IMR-90 (cell line): ENCODE measurements at regions not wholly inside any gene's neighbourhood (a gene's known extent, or its start where the extent isn't known, plus 50 kb on each side); places are given as distances from the start of the nearest gene placed in this dataset.

Experiments
- ATAC-seq: fragments of 200-7000 bp; cut with Tn5 transposase; 2 replicates; pipeline ENCODE4 v1.9.1; 2020; ENCODE audit warnings: low read depth, mild to moderate bottlenecking, moderate library complexity
- BruUV-seq: library from RNA; stranded (reverse); fragments of 400-500 nt; replicated peaks from 2 replicates; lab custom pipeline; 2021; lab: Mats Ljungman, UMichigan
- CTCF ChIA-PET: fragments of 300-600 bp; formaldehyde crosslinking; extraction: SDS; loops from one replicate; lab custom pipeline; 2021; ENCODE audit warnings: antibody characterized with exemption; lab: Yijun Ruan, JAX
- POLR2A ChIA-PET: fragments of 300-600 bp; sonication (Branson Sonifier 250); formaldehyde crosslinking; loops from one replicate; lab custom pipeline; 2022; ENCODE audit warnings: antibody characterized with exemption; ENCODE audit not compliant: unreplicated experiment; lab: Charles Lee
- DNase-seq: peaks from one replicate; pipeline ENCODE4 v3.0.0; 2013
- H2AFZ ChIP-seq: replicated peaks from 2 replicates; pipeline ENCODE3; 2013; ENCODE audit warnings: low read length, mild to moderate bottlenecking; ENCODE audit not compliant: poor library complexity
- H2AK5ac ChIP-seq: 2 replicates; pipeline ENCODE4 v1.6.1; 2013; ENCODE audit warnings: low read depth, low read length, inconsistent platforms
- H2AK9ac ChIP-seq: replicated peaks from 2 replicates; pipeline ENCODE3; 2013; ENCODE audit warnings: mild to moderate bottlenecking, low read depth, low read length, moderate library complexity; ENCODE audit not compliant: poor library complexity
- H2BK120ac ChIP-seq: 2 replicates; pipeline ENCODE4 v1.6.1; 2013; ENCODE audit warnings: low read depth, low read length, inconsistent platforms
- H2BK15ac ChIP-seq: 3 replicates; pipeline ENCODE4 v1.6.1; 2013; ENCODE audit warnings: low read depth, low read length, inconsistent platforms
- H2BK20ac ChIP-seq: 2 replicates; pipeline ENCODE4 v1.6.1; 2013; ENCODE audit warnings: low read depth, mild to moderate bottlenecking, inconsistent platforms, low read length, moderate library complexity
- H2BK5ac ChIP-seq: 2 replicates; pipeline ENCODE4 v1.6.1; 2013; ENCODE audit warnings: mild to moderate bottlenecking, low read depth, low read length, inconsistent platforms; ENCODE audit not compliant: poor library complexity, severe bottlenecking
- H3K14ac ChIP-seq: replicated peaks from 2 replicates; pipeline ENCODE4 v1.6.1; 2013; ENCODE audit warnings: low read depth, low read length, inconsistent platforms
- H3K18ac ChIP-seq: 2 replicates; pipeline ENCODE4 v1.6.1; 2013; ENCODE audit warnings: low read depth, low read length, control low read depth
- H3K23ac ChIP-seq: 2 replicates; pipeline ENCODE4 v1.6.1; 2013; ENCODE audit warnings: low read depth, low read length, inconsistent platforms
- H3K27ac ChIP-seq: 2 replicates; pipeline ENCODE4 v1.5.1; 2013; ENCODE audit warnings: mild to moderate bottlenecking, control low read depth, low read length; ENCODE audit not compliant: insufficient read depth
- H3K27me3 ChIP-seq: 2 replicates; pipeline ENCODE4 v1.6.1; 2013; ENCODE audit warnings: low read length; ENCODE audit not compliant: control insufficient read depth, insufficient read depth
- H3K36me3 ChIP-seq: 2 replicates; pipeline ENCODE4 v1.6.1; 2013; ENCODE audit warnings: low read length, mixed read lengths; ENCODE audit not compliant: control insufficient read depth, insufficient read depth
- H3K4ac ChIP-seq: 2 replicates; pipeline ENCODE4 v1.6.1; 2013; ENCODE audit warnings: low read depth, low read length, inconsistent platforms
- H3K4me1 ChIP-seq: 2 replicates; pipeline ENCODE4 v1.6.1; 2013; ENCODE audit warnings: low read length, mixed read lengths; ENCODE audit not compliant: control insufficient read depth, insufficient read depth
- H3K4me2 ChIP-seq: 2 replicates; pipeline ENCODE4 v1.6.1; 2013; ENCODE audit warnings: low read depth, mild to moderate bottlenecking, control low read depth, low read length, moderate library complexity
- H3K4me3 ChIP-seq: 2 replicates; pipeline ENCODE4 v1.5.1; 2013; ENCODE audit warnings: low read depth, mild to moderate bottlenecking, control low read depth, low read length, moderate library complexity; ENCODE audit not compliant: insufficient read depth
- H3K56ac ChIP-seq: 2 replicates; pipeline ENCODE4 v1.6.1; 2013; ENCODE audit warnings: low read length, inconsistent platforms; ENCODE audit not compliant: insufficient read depth; ENCODE audit errors: extremely low read depth
- H3K79me1 ChIP-seq, 2 experiments: 2 replicates each; pipeline ENCODE4 v1.6.1; 2013; ENCODE audit warnings: low read length in 2 of 2, inconsistent platforms in 1 of 2, low read depth in 1 of 2
- H3K9ac ChIP-seq: 2 replicates; pipeline ENCODE4 v1.6.1; 2013; ENCODE audit warnings: low read depth, low read length, control low read depth
- H3K9me1 ChIP-seq: 2 replicates; pipeline ENCODE4 v1.6.1; 2013; ENCODE audit warnings: low read length, inconsistent platforms; ENCODE audit not compliant: insufficient read depth
- H3K9me3 ChIP-seq: 2 replicates; pipeline ENCODE4 v1.6.1; 2013; ENCODE audit warnings: low read length; ENCODE audit not compliant: control insufficient read depth, insufficient read depth
- H4K20me1 ChIP-seq: 2 replicates; pipeline ENCODE4 v1.6.1; 2013; ENCODE audit warnings: low read length, inconsistent platforms; ENCODE audit not compliant: insufficient read depth
- H4K5ac ChIP-seq: 2 replicates; pipeline ENCODE4 v1.6.1; 2013; ENCODE audit warnings: mild to moderate bottlenecking, low read depth, low read length, control low read depth
- H4K8ac ChIP-seq, 2 experiments: 2 replicates each; pipeline ENCODE4 v1.6.1; 2013; ENCODE audit warnings: low read depth in 2 of 2, low read length in 2 of 2, control low read depth in 1 of 2, inconsistent platforms in 1 of 2
- H4K91ac ChIP-seq: 2 replicates; pipeline ENCODE4 v1.6.1; 2013; ENCODE audit warnings: low read depth, low read length, inconsistent platforms; ENCODE audit not compliant: insufficient read depth
- BHLHE40 ChIP-seq: fragments of 150-350 bp; IDR thresholded peaks from 2 replicates; pipeline ENCODE4 v1.6.1; 2016; ENCODE audit warnings: mild to moderate bottlenecking, low read depth, low read length
- CEBPB ChIP-seq: IDR thresholded peaks from 2 replicates; pipeline ENCODE4 v1.6.1; 2012; ENCODE audit warnings: low read depth, low read length, improper control_type of control experiment
- CHD1 ChIP-seq: IDR thresholded peaks from 2 replicates; pipeline ENCODE4 v1.6.1; 2012; ENCODE audit warnings: low read depth, low read length, improper control_type of control experiment
- ELK1 ChIP-seq: fragments of 150-350 bp; IDR thresholded peaks from 2 replicates; pipeline ENCODE4 v1.6.1; 2016; ENCODE audit warnings: low read depth, mild to moderate bottlenecking, low read length, moderate library complexity, borderline replicate concordance
- FOS ChIP-seq: fragments of 150-350 bp; IDR thresholded peaks from 2 replicates; pipeline ENCODE4 v1.6.1; 2016; ENCODE audit warnings: low read depth, low read length
- MAFK ChIP-seq: IDR thresholded peaks from 2 replicates; pipeline ENCODE4 v1.6.1; 2012; ENCODE audit warnings: low read depth, low read length, improper control_type of control experiment
- MAZ ChIP-seq: IDR thresholded peaks from 2 replicates; pipeline ENCODE4 v1.6.1; 2012; ENCODE audit warnings: low read depth, mild to moderate bottlenecking, low read length, improper control_type of control experiment, moderate library complexity, borderline replicate concordance
- MXI1 ChIP-seq: IDR thresholded peaks from 2 replicates; pipeline ENCODE4 v1.6.1; 2012; ENCODE audit warnings: low read depth, mild to moderate bottlenecking, low read length, moderate library complexity, borderline replicate concordance
- NFE2L2 ChIP-seq: fragments of 150-350 bp; IDR thresholded peaks from 2 replicates; pipeline ENCODE4 v1.6.1; 2016; ENCODE audit warnings: low read depth, mild to moderate bottlenecking, low read length
- POLR2A ChIP-seq: IDR thresholded peaks from 2 replicates; pipeline ENCODE4 v1.6.1; 2012; ENCODE audit warnings: mild to moderate bottlenecking, low read depth, low read length
- RAD21 ChIP-seq: IDR thresholded peaks from 2 replicates; pipeline ENCODE4 v1.6.1; 2012; ENCODE audit warnings: low read length, improper control_type of control experiment
- RCOR1 ChIP-seq: IDR thresholded peaks from 2 replicates; pipeline ENCODE4 v1.6.1; 2012; ENCODE audit warnings: mild to moderate bottlenecking, low read length, improper control_type of control experiment; ENCODE audit not compliant: insufficient replicate concordance
- RFX5 ChIP-seq: IDR thresholded peaks from 2 replicates; pipeline ENCODE4 v1.8.0; 2012; ENCODE audit warnings: low read depth, mild to moderate bottlenecking, low read length, moderate library complexity
- SMC3 ChIP-seq: fragments of 150-350 bp; IDR thresholded peaks from 2 replicates; pipeline ENCODE4 v1.6.1; 2016; ENCODE audit warnings: low read depth, mild to moderate bottlenecking, antibody characterized with exemption, low read length, moderate library complexity
- WGBS, 2 experiments: methylation state at CpG; one replicate each; pipeline versions ENCODE4 v1.1.5 to v1.1.7; 2013; ENCODE audit warnings: missing lambda C conversion rate in 2 of 2; ENCODE audit not compliant: insufficient read length in 1 of 2; ENCODE audit errors: extremely low coverage in 2 of 2; 5-methylcytosine and 5-hydroxymethylcytosine counted together
- dilution Hi-C: fragments of 300-500 bp; cut with HindIII; formaldehyde crosslinking; loops from one replicate; pipeline ENCODE4 v1.14.3; 2018; ENCODE audit warnings: low sequenced_read_pairs; ENCODE audit not compliant: unreplicated experiment
- in situ Hi-C: fragments of 300-500 bp; cut with MboI; formaldehyde crosslinking; loops from 3 replicates; pipeline ENCODE4 v1.14.3; 2019; ENCODE audit warnings: low sequenced_read_pairs, inconsistent platforms, mixed read lengths
- intact Hi-C: fragments of 100-400 bp; cut with micrococcal nuclease; formaldehyde crosslinking; loops from 2 replicates; pipeline ENCODE4 v1.10.0; 2022
- TF ChIP-seq, protein P1 (sequence below): fragments of 150-350 bp; IDR thresholded peaks from 2 replicates; pipeline ENCODE4 v1.6.1; 2017; ENCODE audit warnings: mild to moderate bottlenecking, antibody characterized with exemption, low read length, low read depth
- TF ChIP-seq, protein P2 (sequence below): conservative IDR thresholded peaks from 2 replicates; pipeline ENCODE4 v1.5.1; 2012; ENCODE audit warnings: mild to moderate bottlenecking, low read depth, low read length, improper control_type of control experiment

DNA sequence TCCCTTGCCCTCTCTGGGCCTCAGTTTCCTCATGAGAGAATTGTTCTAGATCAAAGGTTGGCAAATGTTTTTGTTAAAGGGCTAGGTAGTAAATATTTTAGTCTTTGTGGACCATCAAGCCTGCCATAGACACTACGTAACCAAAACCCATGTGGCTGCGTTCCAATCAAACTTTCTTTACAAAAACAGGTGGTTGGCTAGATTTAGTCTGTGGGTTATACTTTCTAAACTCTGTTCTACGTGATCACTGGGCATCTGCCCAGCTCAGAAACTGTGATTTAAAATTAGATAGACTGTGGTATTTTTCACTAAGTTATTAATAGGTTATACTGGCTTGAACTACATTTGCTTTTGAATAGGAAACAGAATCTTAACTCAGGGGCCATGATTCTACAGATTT is 149.8 kb upstream of the DCC start:
- H3K4me3 ChIP-seq = no peak overlapping the region
- intact Hi-C loops (no loop called here), in situ Hi-C loops (no loop called here), dilution Hi-C loops (no loop called here)
- no peak for TF ChIP-seq RAD21
- TF ChIP-seq FOS = no peak
- no peak for TF ChIP-seq ELK1
- TF ChIP-seq, protein P1, sequence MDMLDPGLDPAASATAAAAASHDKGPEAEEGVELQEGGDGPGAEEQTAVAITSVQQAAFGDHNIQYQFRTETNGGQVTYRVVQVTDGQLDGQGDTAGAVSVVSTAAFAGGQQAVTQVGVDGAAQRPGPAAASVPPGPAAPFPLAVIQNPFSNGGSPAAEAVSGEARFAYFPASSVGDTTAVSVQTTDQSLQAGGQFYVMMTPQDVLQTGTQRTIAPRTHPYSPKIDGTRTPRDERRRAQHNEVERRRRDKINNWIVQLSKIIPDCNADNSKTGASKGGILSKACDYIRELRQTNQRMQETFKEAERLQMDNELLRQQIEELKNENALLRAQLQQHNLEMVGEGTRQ = no peak
- no peak for TF ChIP-seq MAZ
- TF ChIP-seq RCOR1 = no peak
- no peak for TF ChIP-seq SMC3
- no peak for TF ChIP-seq MXI1
- no peak for TF ChIP-seq NFE2L2
- TF ChIP-seq BHLHE40 = no peak
- TF ChIP-seq CHD1 = no peak
- no peak for TF ChIP-seq MAFK
- no peak for TF ChIP-seq CEBPB
- TF ChIP-seq, protein P2, sequence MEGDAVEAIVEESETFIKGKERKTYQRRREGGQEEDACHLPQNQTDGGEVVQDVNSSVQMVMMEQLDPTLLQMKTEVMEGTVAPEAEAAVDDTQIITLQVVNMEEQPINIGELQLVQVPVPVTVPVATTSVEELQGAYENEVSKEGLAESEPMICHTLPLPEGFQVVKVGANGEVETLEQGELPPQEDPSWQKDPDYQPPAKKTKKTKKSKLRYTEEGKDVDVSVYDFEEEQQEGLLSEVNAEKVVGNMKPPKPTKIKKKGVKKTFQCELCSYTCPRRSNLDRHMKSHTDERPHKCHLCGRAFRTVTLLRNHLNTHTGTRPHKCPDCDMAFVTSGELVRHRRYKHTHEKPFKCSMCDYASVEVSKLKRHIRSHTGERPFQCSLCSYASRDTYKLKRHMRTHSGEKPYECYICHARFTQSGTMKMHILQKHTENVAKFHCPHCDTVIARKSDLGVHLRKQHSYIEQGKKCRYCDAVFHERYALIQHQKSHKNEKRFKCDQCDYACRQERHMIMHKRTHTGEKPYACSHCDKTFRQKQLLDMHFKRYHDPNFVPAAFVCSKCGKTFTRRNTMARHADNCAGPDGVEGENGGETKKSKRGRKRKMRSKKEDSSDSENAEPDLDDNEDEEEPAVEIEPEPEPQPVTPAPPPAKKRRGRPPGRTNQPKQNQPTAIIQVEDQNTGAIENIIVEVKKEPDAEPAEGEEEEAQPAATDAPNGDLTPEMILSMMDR = no peak
- TF ChIP-seq POLR2A = no peak
- TF ChIP-seq RFX5 = no peak
- H3K9me3 ChIP-seq = peaks cover 10% of the 10 kb centered on the region
- ChIA-PET CTCF (no interaction called here), POLR2A (no interaction called here)
- DNase-seq = no peak
- no peaks in the 10 kb centered on the region for H4K20me1 ChIP-seq
- H2BK15ac ChIP-seq = no peak overlapping the region
- H3K9me1 ChIP-seq = no peaks in the 10 kb centered on the region
- no peak overlapping the region for H2AK5ac ChIP-seq
- no peak overlapping the region for H2AFZ ChIP-seq
- no peak overlapping the region for H3K9ac ChIP-seq
- H2BK5ac ChIP-seq = no peak overlapping the region
- H3K4me1 ChIP-seq = no peaks in the 10 kb centered on the region
- no peak overlapping the region for H3K4me2 ChIP-seq
- H3K27me3 ChIP-seq = no peaks in the 10 kb centered on the region
- H3K79me1 ChIP-seq = no peaks in the 10 kb centered on the region
- H4K5ac ChIP-seq = no peak overlapping the region
- no peak overlapping the region for H2BK120ac ChIP-seq
- H3K14ac ChIP-seq = no peak overlapping the region
- no peak overlapping the region for H4K91ac ChIP-seq
- no peak overlapping the region for H3K27ac ChIP-seq
- no peak overlapping the region for H3K56ac ChIP-seq
- BruUV-seq = no TSS peak
- no peak overlapping the region for H2AK9ac ChIP-seq
- H3K18ac ChIP-seq = no peak overlapping the region
- no peak for ATAC-seq
- H2BK20ac ChIP-seq = no peak overlapping the region
- WGBS, 2 experiments = no CpG with 5 or more reads among the region's 3 CpGs
- no peak overlapping the region for H4K8ac ChIP-seq
- H3K23ac ChIP-seq = no peak overlapping the region
- no peak overlapping the region for H3K4ac ChIP-seq
- H3K36me3 ChIP-seq = no peaks in the 10 kb centered on the region
